DND-41 (cell line): ENCODE measurements at regions not wholly inside any gene's neighbourhood (a gene's known extent, or its start where the extent isn't known, plus 50 kb on each side); places are given as distances from the start of the nearest gene placed in this dataset.
A peak's percentile ranks its signal among the peaks of the same experiment; 100 is the strongest.

Experiments used
- ATAC-seq: fragments of 200-7000 bp; cut with Tn5 transposase; 3 replicates; pipeline ENCODE4 v1.9.1; 2021; ENCODE audit warnings: low read depth; ENCODE audit not compliant: insufficient read depth
- DNase-seq: peaks from one replicate; pipeline ENCODE4 v3.0.0-alpha.2; 2020
- H2AFZ ChIP-seq: 2 replicates; pipeline ENCODE4 v1.6.0; 2012; ENCODE audit warnings: low read depth, low read length
- H3K27ac ChIP-seq: 2 replicates; pipeline ENCODE4 v1.5.1; 2012; ENCODE audit warnings: low read length, inconsistent platforms
- H3K27me3 ChIP-seq: fragments of 200-600 bp; sonication (generic); 2 replicates; pipeline ENCODE4 v1.6.0; 2012; ENCODE audit warnings: low read length, mild to moderate bottlenecking, inconsistent platforms; ENCODE audit not compliant: insufficient read depth, poor library complexity
- H3K36me3 ChIP-seq: 2 replicates; pipeline ENCODE4 v1.5.1; 2012; ENCODE audit warnings: low read length, inconsistent platforms; ENCODE audit not compliant: insufficient read depth
- H3K4me1 ChIP-seq: 2 replicates; pipeline ENCODE4 v1.5.1; 2012; ENCODE audit warnings: mild to moderate bottlenecking, low read length; ENCODE audit not compliant: insufficient read depth
- H3K4me2 ChIP-seq: 2 replicates; pipeline ENCODE4 v1.6.0; 2012; ENCODE audit warnings: mild to moderate bottlenecking, moderate library complexity, low read length, inconsistent platforms; ENCODE audit not compliant: insufficient read depth
- H3K4me3 ChIP-seq, 2 experiments: fragments of 200-600 bp in 1 of 2; shearing (Covaris generic) in 1 of 2; 2 replicates each; pipeline ENCODE4 v1.5.1; 2012 to 2016; ENCODE audit warnings: inconsistent platforms in 2 of 2, low read length in 2 of 2, mild to moderate bottlenecking in 2 of 2, low read depth in 1 of 2, moderate library complexity in 1 of 2
- H3K79me2 ChIP-seq: 2 replicates; pipeline ENCODE4 v1.6.0; 2012; ENCODE audit warnings: low read length, inconsistent platforms; ENCODE audit not compliant: insufficient read depth
- H3K9ac ChIP-seq: 2 replicates; pipeline ENCODE4 v1.6.0; 2012; ENCODE audit warnings: low read depth, mild to moderate bottlenecking, inconsistent platforms, low read length, moderate library complexity
- H3K9me3 ChIP-seq: 2 replicates; pipeline ENCODE4 v1.5.1; 2012; ENCODE audit warnings: low read length, moderate library complexity, mild to moderate bottlenecking, inconsistent platforms; ENCODE audit not compliant: insufficient read depth, severe bottlenecking
- H4K20me1 ChIP-seq: 2 replicates; pipeline ENCODE4 v1.6.0; 2012; ENCODE audit warnings: low read length; ENCODE audit not compliant: insufficient read depth
- EZH2 ChIP-seq: IDR thresholded peaks from 3 replicates; pipeline ENCODE4 v1.6.1; 2012; ENCODE audit warnings: borderline replicate concordance, low read depth, mild to moderate bottlenecking, moderate library complexity, low read length, inconsistent platforms; ENCODE audit not compliant: severe bottlenecking
- TF ChIP-seq, protein P1 (sequence below): IDR thresholded peaks from 2 replicates; pipeline ENCODE4 v1.5.1; 2012; ENCODE audit warnings: borderline replicate concordance, low read length, moderate library complexity, mild to moderate bottlenecking; ENCODE audit not compliant: poor library complexity, severe bottlenecking; ENCODE audit errors: extremely low read depth

DNA sequence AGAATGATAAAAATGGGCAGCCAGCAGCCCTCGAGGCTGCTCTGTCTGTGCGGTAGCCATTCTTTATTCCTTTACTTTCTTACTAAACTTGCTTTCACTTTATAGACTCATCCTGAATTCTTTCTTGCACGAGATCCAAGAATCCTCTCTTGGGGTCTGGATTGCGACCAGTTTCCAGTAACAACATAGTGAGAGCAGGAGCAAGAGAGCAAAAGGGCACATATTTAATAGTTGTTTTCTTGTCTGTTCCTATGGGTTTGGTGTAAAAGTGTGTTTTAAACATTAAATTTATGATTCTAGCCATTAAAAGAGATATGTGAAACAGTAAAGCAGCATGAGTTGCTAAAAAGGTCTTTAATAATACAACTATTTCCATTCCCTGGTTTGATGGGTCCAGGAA is 78.8 kb upstream of the OPRM1 start:
- Histone ChIP-seq H3K9ac (no peak overlapping the region), H3K4me2 (no peak overlapping the region), H3K4me3 (no peak overlapping the region), H3K27ac (no peak overlapping the region), H4K20me1 (no peaks in the 10 kb centered on the region), H2AFZ (no peak overlapping the region), H3K9me3 (no peaks in the 10 kb centered on the region), H3K36me3 (no peaks in the 10 kb centered on the region), H3K79me2 (no peaks in the 10 kb centered on the region), H3K4me1 (no peaks in the 10 kb centered on the region; the same call in 1 of the 2 replicates), H3K27me3 (peaks cover 14% of the 10 kb centered on the region)
- ATAC-seq (no peak), DNase-seq (no peak)
- no peak for TF ChIP-seq EZH2
- TF ChIP-seq, protein P1, sequence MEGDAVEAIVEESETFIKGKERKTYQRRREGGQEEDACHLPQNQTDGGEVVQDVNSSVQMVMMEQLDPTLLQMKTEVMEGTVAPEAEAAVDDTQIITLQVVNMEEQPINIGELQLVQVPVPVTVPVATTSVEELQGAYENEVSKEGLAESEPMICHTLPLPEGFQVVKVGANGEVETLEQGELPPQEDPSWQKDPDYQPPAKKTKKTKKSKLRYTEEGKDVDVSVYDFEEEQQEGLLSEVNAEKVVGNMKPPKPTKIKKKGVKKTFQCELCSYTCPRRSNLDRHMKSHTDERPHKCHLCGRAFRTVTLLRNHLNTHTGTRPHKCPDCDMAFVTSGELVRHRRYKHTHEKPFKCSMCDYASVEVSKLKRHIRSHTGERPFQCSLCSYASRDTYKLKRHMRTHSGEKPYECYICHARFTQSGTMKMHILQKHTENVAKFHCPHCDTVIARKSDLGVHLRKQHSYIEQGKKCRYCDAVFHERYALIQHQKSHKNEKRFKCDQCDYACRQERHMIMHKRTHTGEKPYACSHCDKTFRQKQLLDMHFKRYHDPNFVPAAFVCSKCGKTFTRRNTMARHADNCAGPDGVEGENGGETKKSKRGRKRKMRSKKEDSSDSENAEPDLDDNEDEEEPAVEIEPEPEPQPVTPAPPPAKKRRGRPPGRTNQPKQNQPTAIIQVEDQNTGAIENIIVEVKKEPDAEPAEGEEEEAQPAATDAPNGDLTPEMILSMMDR, result no peak

DNA sequence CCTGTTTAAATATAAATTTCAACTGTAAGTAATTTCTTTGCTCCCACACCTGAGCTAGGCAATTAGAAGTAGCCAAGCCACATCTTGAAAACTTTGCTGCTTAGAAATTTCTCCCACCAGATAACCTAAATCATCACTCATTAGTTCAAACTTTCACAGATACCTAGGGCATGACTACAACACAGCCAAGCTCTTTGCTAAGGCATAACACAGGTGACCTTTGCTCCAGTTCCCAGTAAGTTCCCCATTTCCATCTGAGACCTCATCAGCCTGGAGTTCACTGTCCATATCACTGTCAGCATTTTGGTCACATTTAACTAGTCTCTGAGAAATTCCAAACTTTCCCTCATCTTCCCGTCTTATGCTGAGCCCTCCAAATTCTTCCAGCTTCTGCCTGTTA is 79.8 kb upstream of the OPRM1 start:
- Histone ChIP-seq H3K79me2 (no peaks in the 10 kb centered on the region), H3K27me3 (peaks cover 14% of the 10 kb centered on the region), H3K4me1 (no peaks in the 10 kb centered on the region), H3K4me3 (no peak overlapping the region), H3K4me2 (no peak overlapping the region), H4K20me1 (no peaks in the 10 kb centered on the region), H3K36me3 (no peaks in the 10 kb centered on the region), H3K27ac (no peak overlapping the region), H3K9ac (no peak overlapping the region), H2AFZ (no peak overlapping the region), H3K9me3 (no peaks in the 10 kb centered on the region)
- TF ChIP-seq EZH2, result no peak
- TF ChIP-seq, protein P1, result no peak
- ATAC-seq (no peak), DNase-seq (no peak)

DNA sequence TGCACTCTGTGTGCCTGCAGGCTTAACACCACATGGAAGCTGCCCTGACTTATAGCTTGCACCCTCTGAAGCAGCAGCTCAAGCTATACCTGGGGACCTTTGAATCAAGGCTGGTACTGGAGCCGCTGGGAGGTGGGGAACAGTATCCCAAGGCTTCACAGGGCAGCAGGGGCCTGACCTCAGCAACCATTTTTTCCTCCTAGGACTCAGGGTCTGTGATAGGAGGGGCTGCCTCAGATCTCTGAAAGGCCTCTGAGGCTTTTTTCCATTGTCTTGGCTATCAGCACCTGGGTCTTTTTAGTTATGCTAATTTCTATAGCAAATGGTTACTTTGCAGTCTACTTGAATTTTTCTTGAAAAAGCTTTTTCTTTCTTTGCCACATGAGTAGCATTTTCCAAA is 80.2 kb upstream of the OPRM1 start:
- no peaks in the 10 kb centered on the region for H3K4me1 ChIP-seq
- no peaks in the 10 kb centered on the region for H3K36me3 ChIP-seq
- H3K4me3 ChIP-seq, result no peak overlapping the region
- H3K9ac ChIP-seq, result no peak overlapping the region
- no peak overlapping the region for H2AFZ ChIP-seq
- TF ChIP-seq EZH2, result no peak
- TF ChIP-seq, protein P1, result no peak
- ATAC-seq (0 out of 3 replicates have a peak, but pooled peaks have one; percentile 27), DNase-seq (no peak)
- H3K79me2 ChIP-seq, result no peaks in the 10 kb centered on the region
- H3K9me3 ChIP-seq, result no peaks in the 10 kb centered on the region
- H3K27ac ChIP-seq, result no peak overlapping the region
- H3K4me2 ChIP-seq, result no peak overlapping the region
- peaks cover 14% of the 10 kb centered on the region for H3K27me3 ChIP-seq
- H4K20me1 ChIP-seq, result no peaks in the 10 kb centered on the region

DNA sequence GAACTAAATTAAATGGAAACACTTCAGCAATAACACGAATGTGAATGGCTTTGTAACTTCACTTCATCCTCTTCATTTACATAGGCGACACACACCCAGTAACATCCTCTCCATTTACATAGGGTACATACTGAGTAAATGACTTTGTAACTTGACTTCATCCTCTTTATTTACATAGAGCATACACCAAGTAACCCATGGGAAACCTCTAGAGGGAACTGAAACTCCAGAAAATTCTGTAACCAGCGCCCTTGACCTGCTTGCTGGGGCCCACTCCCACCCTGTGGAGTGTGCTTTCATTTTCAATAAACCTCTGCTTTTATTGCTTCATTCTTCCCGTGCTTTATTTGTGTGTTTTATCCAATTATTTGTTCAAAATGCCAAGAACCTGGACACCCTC is 81.6 kb upstream of the OPRM1 start:
- TF ChIP-seq, protein P1, result no peak
- no peak overlapping the region for H3K4me2 ChIP-seq
- ATAC-seq, result no peak

More for the DNA sequence above, 81.6 kb upstream of the OPRM1 start:
- H3K27ac ChIP-seq, result no peak overlapping the region
- no peak overlapping the region for H3K4me3 ChIP-seq
- H3K27me3 ChIP-seq, result peaks cover 9% of the 10 kb centered on the region
- H3K4me1 ChIP-seq, result no peaks in the 10 kb centered on the region
- no peak overlapping the region for H2AFZ ChIP-seq
- H4K20me1 ChIP-seq, result no peaks in the 10 kb centered on the region
- no peaks in the 10 kb centered on the region for H3K36me3 ChIP-seq
- no peaks in the 10 kb centered on the region for H3K79me2 ChIP-seq
- no peaks in the 10 kb centered on the region for H3K9me3 ChIP-seq
- no peak for DNase-seq
- no peak overlapping the region for H3K9ac ChIP-seq
